Heart left ventricle (tissue), 13 donors: ENCODE measurements at regions not wholly inside any gene's neighbourhood (a gene's known extent, or its start where the extent isn't known, plus 50 kb on each side); places are given as distances from the start of the nearest gene placed in this dataset.

Source experiments
- POLR2A ChIP-seq, 2 donors: fragments of 450-650 bp; IDR thresholded peaks; one replicate each; pipeline ENCODE4 v1.6.1; 2017; ENCODE audit warnings: antibody characterized with exemption in 2 of 2, mild to moderate bottlenecking in 2 of 2, moderate library complexity in 2 of 2
- TF ChIP-seq, protein P1 (sequence below), 12 donors: fragments of 200-600 bp; sonication (generic) in 4 of 12; IDR thresholded peaks; one replicate each; pipeline versions ENCODE4 v1.5.0 to v1.8.0; 2018 to 2022; ENCODE audit warnings: antibody characterized with exemption in 12 of 12, mild to moderate bottlenecking in 5 of 12
- donor health status: ischemic (EF 13 %, LVEDD 7.1; RV severe dilation, severe dysfunction).
- donor health status: DM: no; HTN: yes; CAD: no.
- donor health status: DM: no; HTN: no; CAD: no.
- donor health status: ischemic (EF 25% LVEDD 6.9; RV normal size, moderate dysfunction).
- donor health status: ischemic (EF 25% LVEDD 5.7; RV mildly dilated, moderate dysfunction).
- donor health status: ischemic (EF 35%, LVEDD 5.7; RV mildly dilated, moderate dysfunction).
- donor health status: nonischemic (EF 11% LVEDD 7.7; RV severe dilation, severe dysfunction).
- donor health status: DM: yes; HTN: yes; CAD: no.
- donor health status: PGD.
- donor health status: ischemic (EF 29% LVEDD 5.4; RV normal size, mild dysfunction).
- donor health status: nonischemic (EF 23%, LVEDD 6.1; RV moderate dilation, normal function).

DNA sequence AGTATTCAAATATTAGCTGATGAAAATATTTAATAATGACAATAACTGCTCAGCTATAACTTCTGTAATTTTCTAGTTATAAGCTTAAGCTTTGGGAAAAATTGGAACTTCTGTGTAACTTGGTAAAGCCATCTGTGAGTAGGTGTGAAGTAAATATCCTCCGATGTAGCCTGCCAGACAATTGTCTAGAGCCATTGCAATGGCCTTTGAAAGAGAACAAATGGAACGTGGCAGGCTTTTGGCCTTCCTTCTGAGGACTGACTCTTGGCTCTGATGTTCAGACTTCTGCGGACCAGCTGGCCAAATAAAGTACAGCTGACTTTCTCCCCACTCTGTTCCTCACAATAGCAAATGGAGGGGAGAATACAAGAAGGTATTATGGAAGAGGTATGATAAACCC is 203.4 kb upstream of the NMUR2 start:
- TF ChIP-seq, protein P1, sequence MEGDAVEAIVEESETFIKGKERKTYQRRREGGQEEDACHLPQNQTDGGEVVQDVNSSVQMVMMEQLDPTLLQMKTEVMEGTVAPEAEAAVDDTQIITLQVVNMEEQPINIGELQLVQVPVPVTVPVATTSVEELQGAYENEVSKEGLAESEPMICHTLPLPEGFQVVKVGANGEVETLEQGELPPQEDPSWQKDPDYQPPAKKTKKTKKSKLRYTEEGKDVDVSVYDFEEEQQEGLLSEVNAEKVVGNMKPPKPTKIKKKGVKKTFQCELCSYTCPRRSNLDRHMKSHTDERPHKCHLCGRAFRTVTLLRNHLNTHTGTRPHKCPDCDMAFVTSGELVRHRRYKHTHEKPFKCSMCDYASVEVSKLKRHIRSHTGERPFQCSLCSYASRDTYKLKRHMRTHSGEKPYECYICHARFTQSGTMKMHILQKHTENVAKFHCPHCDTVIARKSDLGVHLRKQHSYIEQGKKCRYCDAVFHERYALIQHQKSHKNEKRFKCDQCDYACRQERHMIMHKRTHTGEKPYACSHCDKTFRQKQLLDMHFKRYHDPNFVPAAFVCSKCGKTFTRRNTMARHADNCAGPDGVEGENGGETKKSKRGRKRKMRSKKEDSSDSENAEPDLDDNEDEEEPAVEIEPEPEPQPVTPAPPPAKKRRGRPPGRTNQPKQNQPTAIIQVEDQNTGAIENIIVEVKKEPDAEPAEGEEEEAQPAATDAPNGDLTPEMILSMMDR (IDR thresholded peaks at IDR 0.05), result no peak
- no peak for TF ChIP-seq POLR2A (IDR thresholded peaks at IDR 0.05)
